ENCODE measurements at regions not wholly inside any gene's neighbourhood (a gene's known extent, or its start where the extent isn't known, plus 50 kb on each side); places are given as distances from the start of the nearest gene placed in this dataset.

DNA sequence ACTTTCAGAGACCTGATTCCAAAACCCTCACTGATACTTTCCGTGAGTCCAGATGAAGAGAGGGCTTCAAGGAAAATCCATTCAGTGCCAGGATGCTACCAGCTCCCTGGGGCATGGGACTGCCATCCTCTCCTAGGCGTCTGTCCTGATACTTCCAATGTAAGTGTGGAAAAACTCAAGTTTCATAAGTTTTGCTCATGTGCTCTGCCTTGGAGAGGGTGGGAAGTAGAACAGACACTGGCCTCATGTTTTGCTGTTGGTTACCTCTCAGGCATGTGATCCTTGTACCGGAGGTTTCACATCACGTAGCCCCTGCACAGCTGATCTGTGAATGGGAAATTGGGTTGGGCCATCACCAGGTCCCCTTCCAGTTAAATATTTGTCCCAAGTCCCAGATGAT, 517.1 kb downstream of the RPS24 start:
- Mint-ChIP-seq H3K27me3 (peaks cover 25% of the 10 kb centered on the region), H3K4me1 (no peaks in the 10 kb centered on the region), H3K9me3 (ENCODE audit: insufficient read depth) (peaks cover 6% of the 10 kb centered on the region), H3K4me3 (no peak overlapping the region), H3K27ac (no peak overlapping the region)
- TF ChIP-seq, protein P1, sequence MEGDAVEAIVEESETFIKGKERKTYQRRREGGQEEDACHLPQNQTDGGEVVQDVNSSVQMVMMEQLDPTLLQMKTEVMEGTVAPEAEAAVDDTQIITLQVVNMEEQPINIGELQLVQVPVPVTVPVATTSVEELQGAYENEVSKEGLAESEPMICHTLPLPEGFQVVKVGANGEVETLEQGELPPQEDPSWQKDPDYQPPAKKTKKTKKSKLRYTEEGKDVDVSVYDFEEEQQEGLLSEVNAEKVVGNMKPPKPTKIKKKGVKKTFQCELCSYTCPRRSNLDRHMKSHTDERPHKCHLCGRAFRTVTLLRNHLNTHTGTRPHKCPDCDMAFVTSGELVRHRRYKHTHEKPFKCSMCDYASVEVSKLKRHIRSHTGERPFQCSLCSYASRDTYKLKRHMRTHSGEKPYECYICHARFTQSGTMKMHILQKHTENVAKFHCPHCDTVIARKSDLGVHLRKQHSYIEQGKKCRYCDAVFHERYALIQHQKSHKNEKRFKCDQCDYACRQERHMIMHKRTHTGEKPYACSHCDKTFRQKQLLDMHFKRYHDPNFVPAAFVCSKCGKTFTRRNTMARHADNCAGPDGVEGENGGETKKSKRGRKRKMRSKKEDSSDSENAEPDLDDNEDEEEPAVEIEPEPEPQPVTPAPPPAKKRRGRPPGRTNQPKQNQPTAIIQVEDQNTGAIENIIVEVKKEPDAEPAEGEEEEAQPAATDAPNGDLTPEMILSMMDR (IDR thresholded peaks at IDR 0.05): no peak
- TF ChIP-seq EZH2 (IDR thresholded peaks at IDR 0.05; ENCODE audit: borderline replicate concordance, insufficient read depth, low read depth, low read length, poor library complexity, severe bottlenecking): no peak
- POLR2A ChIA-PET: no interaction called here
- Histone ChIP-seq H3K79me2 (ENCODE audit: control insufficient read depth, insufficient read depth, low read length) (no peaks in the 10 kb centered on the region), H4K20me1 (ENCODE audit: control insufficient read depth, insufficient read depth, low read length, poor library complexity, severe bottlenecking) (no peaks in the 10 kb centered on the region), H3K27me3 (replicated peaks in 1 of 4; ENCODE audit: control extremely low read depth in 1 of 4, control insufficient read depth in 3 of 4, insufficient read depth in 4 of 4, low read length in 3 of 4) (peaks cover 0 to 13% (median 1%) of the 10 kb centered on the region in 4 experiments), H3K4me1 (ENCODE audit: control insufficient read depth in 2 of 2, insufficient read depth in 2 of 2, low read length in 2 of 2) (no peaks in the 10 kb centered on the region), H3K4me2 (replicated peaks; ENCODE audit: low read depth, low read length, poor library complexity, severe bottlenecking) (no peak overlapping the region), H3K4me3 (ENCODE audit: control extremely low read depth in 1 of 5, extremely low read depth in 1 of 5, insufficient read depth in 1 of 5, low read depth in 2 of 5, low read length in 4 of 5) (no peak overlapping the region), H3K27ac (ENCODE audit: low read length in 2 of 2) (no peak overlapping the region), H2AFZ (ENCODE audit: insufficient read depth, low read depth, low read length, poor library complexity, severe bottlenecking) (no peak overlapping the region), H3K36me3 (replicated peaks in 1 of 2; ENCODE audit: control extremely low read depth in 1 of 2, control insufficient read depth in 1 of 2, extremely low read depth in 1 of 2, insufficient read depth in 2 of 2, low read length in 1 of 2) (no peaks in the 10 kb centered on the region), H3K9ac (ENCODE audit: low read length) (no peak overlapping the region), H3K9me3 (ENCODE audit: control extremely low read depth in 1 of 3, control insufficient read depth in 2 of 3, insufficient read depth in 1 of 3, low read length in 2 of 3) (no peaks in the 10 kb centered on the region)
- 100% methylated on average over 2 of the region's 4 CpGs for WGBS (ENCODE audit: insufficient coverage)
- DNase-seq (no peak), ATAC-seq (ENCODE audit: low read depth) (no peak)
- intact Hi-C loops (cut with micrococcal nuclease): no loop called here
- CTCF ChIA-PET: no interaction called here

DNA sequence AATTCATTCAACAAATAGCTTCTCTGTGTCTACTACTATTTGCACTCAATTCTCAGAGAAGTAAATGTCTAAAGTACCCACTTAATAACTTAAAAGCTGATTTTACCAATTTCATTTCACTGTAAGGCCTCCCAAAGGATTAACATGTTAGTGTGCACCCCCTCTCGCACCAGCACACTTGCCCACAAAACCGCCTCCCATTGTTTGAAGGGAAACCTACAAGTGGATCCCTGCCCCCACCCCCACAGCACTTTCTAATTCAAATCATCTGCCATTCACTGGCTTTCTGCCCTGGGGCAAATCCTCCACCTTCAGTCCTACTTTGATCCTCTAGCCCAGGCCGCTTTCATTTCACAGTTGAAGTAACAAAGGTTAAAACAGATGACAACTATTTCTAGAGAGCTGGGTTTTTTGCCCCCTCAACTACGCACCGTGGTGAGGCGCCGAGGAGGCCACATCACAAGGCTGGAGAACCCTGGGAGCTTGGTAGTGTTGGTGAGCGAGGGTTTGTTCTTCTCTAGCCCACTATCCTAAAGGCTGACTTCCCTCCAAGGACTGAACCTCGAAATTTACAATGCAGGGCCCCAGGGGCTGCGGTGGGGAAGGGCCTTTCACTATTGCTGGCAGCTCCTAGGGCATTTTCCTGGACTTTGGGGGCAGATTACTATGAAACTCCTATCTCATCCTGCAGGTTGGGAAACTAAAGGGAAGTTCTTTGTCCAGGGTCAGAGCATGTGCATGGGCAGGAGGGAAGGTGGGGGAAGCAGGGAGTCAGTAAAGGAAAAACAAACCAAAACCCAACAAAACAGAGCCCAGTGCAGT, 517.4 kb upstream of the ZMIZ1 start:
- Histone ChIP-seq H3K4me2 (replicated peaks; ENCODE audit: low read depth, low read length, poor library complexity, severe bottlenecking) (no peak overlapping the region), H3K9me3 (ENCODE audit: control extremely low read depth in 1 of 3, control insufficient read depth in 2 of 3, insufficient read depth in 1 of 3, low read length in 2 of 3) (no peaks in the 10 kb centered on the region), H3K36me3 (replicated peaks in 1 of 2; ENCODE audit: control extremely low read depth in 1 of 2, control insufficient read depth in 1 of 2, extremely low read depth in 1 of 2, insufficient read depth in 2 of 2, low read length in 1 of 2) (no peaks in the 10 kb centered on the region), H4K20me1 (ENCODE audit: control insufficient read depth, insufficient read depth, low read length, poor library complexity, severe bottlenecking) (no peaks in the 10 kb centered on the region), H3K9ac (ENCODE audit: low read length) (no peak overlapping the region), H3K79me2 (ENCODE audit: control insufficient read depth, insufficient read depth, low read length) (no peaks in the 10 kb centered on the region), H3K27me3 (replicated peaks in 1 of 4; ENCODE audit: control extremely low read depth in 1 of 4, control insufficient read depth in 3 of 4, insufficient read depth in 4 of 4, low read length in 3 of 4) (peaks cover 0 to 13% (median 1%) of the 10 kb centered on the region in 4 experiments), H2AFZ (ENCODE audit: insufficient read depth, low read depth, low read length, poor library complexity, severe bottlenecking) (no peak overlapping the region), H3K27ac (ENCODE audit: low read length in 2 of 2) (no peak overlapping the region), H3K4me1 (ENCODE audit: control insufficient read depth in 2 of 2, insufficient read depth in 2 of 2, low read length in 2 of 2) (no peaks in the 10 kb centered on the region), H3K4me3 (ENCODE audit: control extremely low read depth in 1 of 5, extremely low read depth in 1 of 5, insufficient read depth in 1 of 5, low read depth in 2 of 5, low read length in 4 of 5) (no peak overlapping the region)
- ChIA-PET CTCF (no interaction called here), POLR2A (no interaction called here)
- no peaks in the 10 kb centered on the region for H3K4me1 Mint-ChIP-seq
- H3K4me3 Mint-ChIP-seq: no peak overlapping the region
- peaks cover 6% of the 10 kb centered on the region for H3K9me3 Mint-ChIP-seq (ENCODE audit: insufficient read depth)
- DNase-seq (no peak), ATAC-seq (ENCODE audit: low read depth) (no peak)
- intact Hi-C loops (cut with micrococcal nuclease): no loop called here
- TF ChIP-seq, protein P1 (IDR thresholded peaks at IDR 0.05): no peak
- TF ChIP-seq EZH2 (IDR thresholded peaks at IDR 0.05; ENCODE audit: borderline replicate concordance, insufficient read depth, low read depth, low read length, poor library complexity, severe bottlenecking): no peak
- WGBS (ENCODE audit: insufficient coverage): 16% methylated on average over 4 of the region's 10 CpGs
- H3K27ac Mint-ChIP-seq: no peak overlapping the region
- peaks cover 25% of the 10 kb centered on the region for H3K27me3 Mint-ChIP-seq
